SK-N-DZ (cell line): ENCODE measurements at regions not wholly inside any gene's neighbourhood (a gene's known extent, or its start where the extent isn't known, plus 50 kb on each side); places are given as distances from the start of the nearest gene placed in this dataset.
"Not testable (repeated sequence)": the region's sequence is repeated elsewhere in the genome, so short reads cannot be mapped to it uniquely, and the experiment has no call there.

Experiments
- DNase-seq: peaks from one replicate; pipeline ENCODE4 v3.0.0-alpha.2; 2015; ENCODE audit warnings: low spot score
- small RNA-seq, 2 experiments: library from RNA; depleted of rRNA; stranded (forward); fragments of <200 nt; gene quantifications; one replicate each; pipeline ENCODE3, GENCODE V24; 2014

DNA sequence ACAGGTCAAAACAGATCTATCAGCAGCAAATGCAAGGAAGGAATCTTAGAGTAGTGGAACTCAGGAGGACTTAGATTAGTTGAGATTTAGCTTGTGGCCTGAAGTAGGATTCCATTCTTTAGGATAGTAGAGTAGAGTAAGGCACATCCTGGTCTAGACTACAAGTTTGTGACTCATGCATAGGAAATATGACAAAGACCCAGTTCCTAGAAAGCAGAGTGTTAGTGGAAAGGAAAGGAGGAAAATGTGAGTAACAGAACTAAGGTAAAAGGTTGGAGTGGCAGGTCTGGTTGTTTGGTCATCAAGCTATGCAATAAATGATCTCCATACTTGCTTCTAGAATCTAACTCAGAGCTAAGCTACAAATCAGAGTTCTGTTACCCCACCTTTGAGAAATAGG, 595.0 kb downstream of the ACTRT1 start:
- no peak for DNase-seq

DNA sequence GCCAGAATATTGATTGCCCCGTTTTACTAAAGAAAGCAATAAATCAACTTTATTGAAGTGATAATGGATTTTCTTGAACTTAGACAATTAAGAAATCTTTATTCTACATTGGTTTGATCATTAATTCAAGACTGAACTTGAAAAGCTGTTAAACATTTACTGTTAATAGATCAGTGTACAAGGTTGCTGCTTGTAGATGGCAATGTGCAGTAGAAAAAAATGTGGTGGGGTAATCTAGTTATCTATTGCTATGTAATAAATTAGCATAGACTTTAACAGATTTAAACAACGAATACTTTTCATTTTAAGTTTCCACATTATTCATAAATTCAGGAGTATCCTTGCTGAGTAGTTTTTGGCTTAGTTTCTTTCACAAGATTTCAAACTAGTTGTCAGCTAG, 612.5 kb downstream of the ACTRT1 start:
- DNase-seq, result no peak

DNA sequence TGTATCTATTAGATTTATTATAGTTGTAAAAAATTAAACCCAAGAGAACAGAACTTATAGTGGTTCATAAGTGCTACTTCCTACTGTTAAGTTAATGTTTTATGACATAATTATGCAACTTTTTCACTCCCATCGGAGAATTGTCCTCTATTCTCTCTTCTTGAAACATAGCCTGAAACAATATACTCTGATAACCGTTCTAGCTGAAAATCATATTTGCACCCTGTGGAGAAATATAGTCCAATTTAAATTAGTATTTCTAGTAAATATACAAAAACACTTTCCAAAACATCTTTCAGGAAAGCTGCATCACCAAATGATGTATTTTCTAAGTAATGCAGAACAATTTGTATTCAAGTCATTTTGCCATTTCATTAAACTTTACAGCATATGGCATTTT, 586.4 kb downstream of the PRR32 start:
- no peak for DNase-seq

DNA sequence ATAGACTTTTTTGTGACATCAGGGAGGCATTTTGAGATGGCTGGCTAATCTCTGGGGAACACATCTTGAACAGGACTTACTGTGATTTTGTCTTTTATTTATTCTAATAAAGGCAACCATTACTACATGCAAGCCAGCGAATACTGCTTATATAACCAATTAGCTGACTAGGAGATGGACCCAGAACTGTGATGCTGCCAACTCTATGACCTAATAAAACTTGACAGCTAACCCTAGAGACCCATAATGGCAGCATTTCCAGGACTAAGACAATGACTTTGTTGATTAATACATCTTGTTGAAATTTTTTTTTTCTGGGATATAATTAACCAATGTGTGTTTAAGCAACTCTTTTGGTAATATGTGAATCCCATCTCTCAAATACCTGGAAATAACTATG, 584.6 kb downstream of the PRR32 start:
- DNase-seq, result no peak

- DNase-seq, result not testable (repeated sequence)
These were observed 580.7 kb downstream of the PRR32 start for GRCh38 chrX:127400231-127400630.

GRCh38 chrX:127390316-127390715, 570.8 kb downstream of the PRR32 start:
- no peak for DNase-seq

DNA sequence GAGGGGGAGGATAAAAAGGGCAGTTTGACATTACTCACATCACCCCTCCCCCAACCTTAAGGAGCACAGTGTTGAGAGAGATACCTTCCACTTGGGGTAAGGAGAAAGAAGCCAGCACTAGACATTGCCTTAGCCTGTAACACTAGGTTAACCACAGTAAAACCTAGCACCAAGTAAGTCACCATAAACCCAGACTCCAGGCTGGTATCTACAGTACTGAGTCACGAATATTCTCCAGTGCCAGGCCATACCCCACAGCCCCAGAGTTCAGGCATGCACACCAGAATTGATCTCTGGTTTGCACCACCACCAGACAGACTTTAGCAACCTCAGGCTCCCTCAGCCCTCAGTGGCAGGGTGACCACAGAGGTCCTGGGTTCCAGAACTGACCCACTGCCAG, 570.4 kb downstream of the PRR32 start:
- DNase-seq, result no peak

Small RNA genes lying in the stretch of these regions (small RNA-seq; reads per million reads assigned to genes)
- 0 reads per million in 2 experiments for gene AL662814.1
